Psoas muscle (tissue), 7 donors: ENCODE measurements at regions not wholly inside any gene's neighbourhood (a gene's known extent, or its start where the extent isn't known, plus 50 kb on each side); places are given as distances from the start of the nearest gene placed in this dataset.

Experiments used
- ATAC-seq, 4 donors: fragments of 200-7000 bp; cut with Tn5 transposase; one replicate each; pipeline ENCODE4 v1.9.1; 2020; ENCODE audit warnings: moderate library complexity in 3 of 4, mild to moderate bottlenecking in 2 of 4
- DNase-seq, 2 donors: peaks; one replicate each; pipeline ENCODE4 v3.0.0-alpha.2; 2020
- H3K27ac ChIP-seq: fragments of 200-600 bp; one replicate; pipeline ENCODE4 v1.8.0; 2022
- H3K27me3 ChIP-seq, 3 donors: fragments of 200-600 bp in 1 of 3; one replicate each; pipeline versions ENCODE4 v1.6.1 to v1.8.0; 2013 to 2022; ENCODE audit warnings: low read length in 2 of 3, mild to moderate bottlenecking in 2 of 3, moderate library complexity in 1 of 3; ENCODE audit not compliant: insufficient read depth in 3 of 3
- H3K36me3 ChIP-seq, 2 donors: fragments of 200-600 bp in 1 of 2; one replicate each; pipeline versions ENCODE4 v1.6.1 to v1.8.0; 2013 to 2022; ENCODE audit warnings: low read depth in 1 of 2, mild to moderate bottlenecking in 1 of 2, moderate library complexity in 1 of 2; ENCODE audit not compliant: insufficient read depth in 1 of 2
- H3K4me1 ChIP-seq: fragments of 200-600 bp; one replicate; pipeline ENCODE4 v1.8.0; 2022
- H3K4me3 ChIP-seq: fragments of 200-600 bp; one replicate; pipeline ENCODE4 v1.8.0; 2022; ENCODE audit warnings: mild to moderate bottlenecking
- H3K9me3 ChIP-seq: fragments of 200-600 bp; one replicate; pipeline ENCODE4 v1.8.0; 2022
- CTCF ChIP-seq: fragments of 200-600 bp; IDR thresholded peaks from one replicate; pipeline ENCODE4 v1.8.0; 2022; ENCODE audit warnings: antibody characterized with exemption
- WGBS, 3 donors: extraction: QIAGEN DNeasy Blood & Tissue Kit; methylation state at CpG; one replicate each; pipeline versions ENCODE4 v1.1.6 to v1.1.7; 2013; 5-methylcytosine and 5-hydroxymethylcytosine counted together
- intact Hi-C, 2 donors: fragments of 100-400 bp; cut with DNase I; formaldehyde crosslinking; loops; one replicate each; pipeline versions ENCODE4 v1.11.0 to v1.14.2; 2022
- donor health status: healthy with polysubstance abuse.
- donor health status: DM: no; HTN: no; CAD: no; lungs with moderate emphysema.
- donor health status: Bipolar disorder and iron deficiency.
- donor health status: healthy.
- donor health status: DM: yes; HTN: yes; CAD: no.
- donor health status: DM: no; HTN: no; CAD: no.
- donor health status: DM: yes; HTN: yes; CAD: no.

GRCh38 chr4:26124753-26125321 lies 196.0 kb upstream of the RBPJ start:
- H3K4me3 ChIP-seq: no peak overlapping the region
- intact Hi-C loops: no loop called here
- no peaks in the 10 kb centered on the region for H3K9me3 ChIP-seq
- ATAC-seq (no peak), DNase-seq (no peak)
- no peaks in the 10 kb centered on the region for H3K27me3 ChIP-seq
- H3K36me3 ChIP-seq: no peaks in the 10 kb centered on the region
- no peak for TF ChIP-seq CTCF
- no peaks in the 10 kb centered on the region for H3K4me1 ChIP-seq
- WGBS, 3 donors: 92 to 95% (median 95%) methylated on average over 7 of the region's 7 CpGs
- H3K27ac ChIP-seq: no peak overlapping the region

- intact Hi-C loops: no loop called here
- 78 to 89% (median 88%) methylated on average over 5 of the region's 5 CpGs for WGBS, 3 donors
- H3K36me3 ChIP-seq: no peaks in the 10 kb centered on the region
- H3K9me3 ChIP-seq: no peaks in the 10 kb centered on the region
- no peaks in the 10 kb centered on the region for H3K4me1 ChIP-seq
- ATAC-seq (no peak), DNase-seq (no peak)
- no peaks in the 10 kb centered on the region for H3K27me3 ChIP-seq
- TF ChIP-seq CTCF: no peak
- H3K27ac ChIP-seq: no peak overlapping the region
- H3K4me3 ChIP-seq: no peak overlapping the region
These were observed 194.6 kb upstream of the RBPJ start for GRCh38 chr4:26126143-26126718.

- Histone ChIP-seq H3K27ac (no peak overlapping the region), H3K36me3 (no peaks in the 10 kb centered on the region), H3K4me1 (no peaks in the 10 kb centered on the region), H3K4me3 (no peak overlapping the region), H3K27me3 (no peaks in the 10 kb centered on the region), H3K9me3 (no peaks in the 10 kb centered on the region)
- ATAC-seq (no peak), DNase-seq (no peak)
- TF ChIP-seq CTCF: no peak
- intact Hi-C loops: no loop called here
- WGBS, 3 donors: 61 to 76% (median 66%) methylated on average over 4 of the region's 4 CpGs
These were observed 193.8 kb upstream of the RBPJ start for GRCh38 chr4:26126994-26127393.

GRCh38 chr4:26127851-26128337 lies 192.9 kb upstream of the RBPJ start:
- ATAC-seq (peak in 1 of 4 donors; percentile 70), DNase-seq (no peak)
- no peaks in the 10 kb centered on the region for H3K27me3 ChIP-seq
- no peaks in the 10 kb centered on the region for H3K4me1 ChIP-seq
- H3K27ac ChIP-seq: no peak overlapping the region
- H3K36me3 ChIP-seq: no peaks in the 10 kb centered on the region
- H3K4me3 ChIP-seq: no peak overlapping the region
- TF ChIP-seq CTCF: no peak
- no peaks in the 10 kb centered on the region for H3K9me3 ChIP-seq
- intact Hi-C loops: no loop called here

- H3K9me3 ChIP-seq: no peaks in the 10 kb centered on the region
- no peaks in the 10 kb centered on the region for H3K36me3 ChIP-seq
- no peak for ATAC-seq
- no peak for DNase-seq
- TF ChIP-seq CTCF: no peak
- no peak overlapping the region for H3K27ac ChIP-seq
- H3K27me3 ChIP-seq: no peaks in the 10 kb centered on the region
- intact Hi-C loops: no loop called here
- WGBS, 3 donors: 87 to 88% (median 88%) methylated on average over 7 of the region's 7 CpGs
- no peak overlapping the region for H3K4me3 ChIP-seq
- no peaks in the 10 kb centered on the region for H3K4me1 ChIP-seq
These were observed 190.6 kb upstream of the RBPJ start for GRCh38 chr4:26130173-26130572.
